T-helper 2 cell (primary cell): ENCODE measurements at regions not wholly inside any gene's neighbourhood (a gene's known extent, or its start where the extent isn't known, plus 50 kb on each side); places are given as distances from the start of the nearest gene placed in this dataset.

ENCODE experiments used
- DNase-seq, 5 experiments: peaks; one replicate each; pipeline versions ENCODE4 v3.0.0 to v3.0.0-alpha.2; 2012 to 2022

GRCh38 chr5:103498800-103499551 lies 63.6 kb downstream of the NUDT12 start:
- no peak for DNase-seq

- DNase-seq, result no peak
Observed at GRCh38 chr5:103498211-103498610, 64.4 kb downstream of the NUDT12 start.

GRCh38 chr5:103497781-103498180 lies 64.8 kb downstream of the NUDT12 start:
- DNase-seq, result no peak

- no peak for DNase-seq
Observed at GRCh38 chr5:103490030-103490739, 72.4 kb downstream of the NUDT12 start.

GRCh38 chr5:103489307-103489706 lies 73.3 kb downstream of the NUDT12 start:
- no peak for DNase-seq

GRCh38 chr5:103487822-103488493 lies 74.6 kb downstream of the NUDT12 start:
- peak in 1 of 5 experiments; percentile 5 for DNase-seq

- peak in 1 of 5 experiments; percentile 6 for DNase-seq
Observed at GRCh38 chr5:103487218-103487617, 75.4 kb downstream of the NUDT12 start.

GRCh38 chr5:103486739-103487138 lies 75.8 kb downstream of the NUDT12 start:
- DNase-seq, result no peak

- no peak for DNase-seq
Observed at GRCh38 chr5:103480246-103480645, 82.3 kb downstream of the NUDT12 start.

GRCh38 chr5:103477678-103478077 lies 84.9 kb downstream of the NUDT12 start:
- DNase-seq, result no peak

GRCh38 chr5:103476811-103477210 lies 85.8 kb downstream of the NUDT12 start:
- no peak for DNase-seq

- peak in 1 of 5 experiments; percentile 24 for DNase-seq
Observed at GRCh38 chr5:103475629-103476240, 86.9 kb downstream of the NUDT12 start.

- DNase-seq, result no peak
Observed at GRCh38 chr5:103474677-103475076, 87.9 kb downstream of the NUDT12 start.

- DNase-seq, result no peak
Observed at GRCh38 chr5:103473725-103474124, 88.9 kb downstream of the NUDT12 start.

- no peak for DNase-seq
Observed at GRCh38 chr5:103472830-103473229, 89.8 kb downstream of the NUDT12 start.

- DNase-seq, result no peak
Observed at GRCh38 chr5:103472265-103472664, 90.3 kb downstream of the NUDT12 start.

GRCh38 chr5:103469288-103470040 lies 93.1 kb downstream of the NUDT12 start:
- DNase-seq, result no peak

GRCh38 chr5:103467831-103468230 lies 94.8 kb downstream of the NUDT12 start:
- DNase-seq, result no peak

GRCh38 chr5:103466495-103466894 lies 96.1 kb downstream of the NUDT12 start:
- no peak for DNase-seq

GRCh38 chr5:103465891-103466290 lies 96.7 kb downstream of the NUDT12 start:
- DNase-seq, result no peak

- DNase-seq, result no peak
Observed at GRCh38 chr5:103464835-103465484, 97.6 kb downstream of the NUDT12 start.

GRCh38 chr5:103463261-103463660 lies 99.3 kb downstream of the NUDT12 start:
- DNase-seq, result no peak
